ENCODE measurements at regions not wholly inside any gene's neighbourhood (a gene's known extent, or its start where the extent isn't known, plus 50 kb on each side); places are given as distances from the start of the nearest gene placed in this dataset.

GRCh38 chr17:15884731-15885130 lies 60.2 kb upstream of the ADORA2B start:
- TF ChIP-seq CTCF (IDR thresholded peaks at IDR 0.05 in 2 of 3, conservative IDR thresholded peaks at IDR 0.05 in 1 of 3; ENCODE audit: borderline replicate concordance in 1 of 3, insufficient read depth in 1 of 3, low read depth in 2 of 3, low read length in 2 of 3) (no peak), YY1 (IDR thresholded peaks at IDR 0.05; ENCODE audit: extremely low read depth, insufficient replicate concordance, low read depth, low read length) (no peak), FOSL1 (IDR thresholded peaks at IDR 0.05; ENCODE audit: low read depth) (no peak), REST (IDR thresholded peaks at IDR 0.05; ENCODE audit: low read depth) (no peak), EZH2 (IDR thresholded peaks at IDR 0.05) (no peak), CEBPB (IDR thresholded peaks at IDR 0.05; ENCODE audit: low read depth) (no peak), MAX (IDR thresholded peaks at IDR 0.05) (no peak), ZFX (IDR thresholded peaks at IDR 0.05) (no peak), POLR2A (IDR thresholded peaks at IDR 0.05; ENCODE audit: borderline replicate concordance, extremely low read depth, insufficient read depth, insufficient read length) (no peak), SIN3A (IDR thresholded peaks at IDR 0.05; ENCODE audit: low read depth) (no peak), EZH2phosphoT487 (IDR thresholded peaks at IDR 0.05; ENCODE audit: borderline replicate concordance) (no peak), CBX3 (IDR thresholded peaks at IDR 0.05; ENCODE audit: low read depth) (no peak), POLR2AphosphoS5 (IDR thresholded peaks at IDR 0.05; ENCODE audit: low read depth, low read length) (no peak)

Measured in HCT116 (cell line).